Central memory CD8-positive, alpha-beta T cell (primary cell): ENCODE measurements at regions not wholly inside any gene's neighbourhood (a gene's known extent, or its start where the extent isn't known, plus 50 kb on each side); places are given as distances from the start of the nearest gene placed in this dataset.
A peak's percentile ranks its signal among the peaks of the same experiment; 100 is the strongest.

ENCODE experiments used
- ATAC-seq: fragments of 150-1000 bp; cut with Tn5 transposase; replicated peaks from 2 replicates; pipeline ENCODE4 v1.10.0; 2022; ENCODE audit warnings: mild to moderate bottlenecking, moderate FRiP score, moderate number of reproducible peaks; ENCODE audit not compliant: poor library complexity, severe bottlenecking; ENCODE audit errors: extremely low read depth
- DNase-seq, 2 donors: peaks; one replicate each; pipeline ENCODE4 v3.0.0; 2021; ENCODE audit warnings: low spot score in 2 of 2
- H3K27ac Mint-ChIP-seq: one replicate; pipeline ENCODE4 v1.8.0; 2022; ENCODE audit warnings: low read depth, mild to moderate bottlenecking, moderate library complexity, mixed read lengths
- H3K27me3 Mint-ChIP-seq: one replicate; pipeline ENCODE4 v1.8.0; 2022; ENCODE audit warnings: mixed read lengths
- H3K36me3 Mint-ChIP-seq: one replicate; pipeline ENCODE4 v1.8.0; 2022; ENCODE audit warnings: mild to moderate bottlenecking, moderate library complexity, mixed read lengths; ENCODE audit not compliant: insufficient read depth
- H3K4me1 Mint-ChIP-seq: one replicate; pipeline ENCODE4 v1.8.0; 2022; ENCODE audit warnings: mixed read lengths
- H3K4me3 Mint-ChIP-seq: one replicate; pipeline ENCODE4 v1.8.0; 2022; ENCODE audit warnings: mild to moderate bottlenecking, moderate library complexity, mixed read lengths
- H3K9me3 Mint-ChIP-seq: one replicate; pipeline ENCODE4 v1.8.0; 2022; ENCODE audit warnings: mixed read lengths

DNA sequence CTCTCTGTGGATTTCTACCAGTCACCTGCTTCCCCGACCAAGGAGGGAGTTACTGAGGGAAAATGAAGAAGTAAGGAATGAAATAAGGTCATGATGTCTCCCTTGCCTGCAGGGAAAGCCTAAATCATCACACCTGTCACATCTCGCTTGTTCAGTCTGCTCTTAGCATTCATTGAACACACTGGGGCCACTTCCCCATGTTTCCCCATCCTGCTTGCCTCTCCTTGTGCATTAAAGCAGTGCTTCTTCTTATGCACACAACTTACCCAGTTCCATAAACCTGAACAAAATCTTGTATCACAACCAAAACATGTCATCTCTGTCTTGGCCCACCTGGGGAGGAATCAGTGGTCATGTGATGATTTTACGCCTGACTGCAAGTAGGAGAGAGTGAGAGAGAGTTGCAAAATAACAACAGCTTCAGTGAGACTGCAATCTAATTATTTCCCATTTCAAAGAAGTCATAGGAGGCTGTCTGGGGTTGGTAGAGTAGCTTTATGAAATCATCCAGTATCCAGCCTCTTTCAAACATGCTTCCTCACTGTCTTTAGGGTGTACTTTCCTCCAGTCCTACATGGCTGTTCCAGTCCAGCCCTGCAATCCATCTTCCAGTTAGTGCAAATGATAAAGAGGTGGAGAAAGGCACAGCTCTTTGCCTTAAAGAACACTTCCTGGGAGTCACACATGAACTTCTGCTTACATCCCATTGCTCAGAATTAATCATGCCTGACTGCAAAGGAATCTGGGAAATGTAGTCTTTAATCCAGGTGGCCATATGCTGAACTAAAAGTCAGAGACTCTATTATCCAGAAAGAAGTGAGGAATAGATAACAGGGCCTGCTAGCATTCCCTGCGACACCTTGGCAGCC is 220.1 kb downstream of the HAUS1 start:
- Mint-ChIP-seq H3K9me3 (no peaks in the 10 kb centered on the region), H3K27ac (no peak overlapping the region), H3K4me3 (no peak overlapping the region), H3K4me1 (no peaks in the 10 kb centered on the region), H3K27me3 (peaks cover 8% of the 10 kb centered on the region), H3K36me3 (no peaks in the 10 kb centered on the region)
- DNase-seq (no peak), ATAC-seq (no peak)

DNA sequence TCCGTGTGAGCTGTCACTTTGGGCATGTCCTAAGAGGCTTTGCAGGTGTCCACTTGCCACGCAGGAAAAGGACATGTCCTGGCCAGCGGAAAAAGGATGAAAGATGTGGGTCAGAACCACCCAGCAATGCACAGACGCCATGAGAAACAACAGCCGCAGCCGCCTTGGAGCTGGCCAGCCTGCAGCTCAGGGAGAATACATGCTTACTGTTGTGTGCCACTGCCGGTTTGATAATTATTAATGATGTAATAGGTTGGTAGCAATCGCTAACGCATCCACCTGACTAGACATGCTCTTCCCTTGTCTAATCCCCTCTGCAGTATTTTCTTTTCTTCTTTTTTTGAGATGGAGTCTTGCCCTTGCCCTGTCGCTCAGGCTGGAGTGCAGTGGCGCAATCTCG is 221.7 kb downstream of the HAUS1 start:
- H3K27ac Mint-ChIP-seq, result no peak overlapping the region
- DNase-seq (no peak), ATAC-seq (no peak)
- no peaks in the 10 kb centered on the region for H3K36me3 Mint-ChIP-seq
- H3K9me3 Mint-ChIP-seq, result no peaks in the 10 kb centered on the region
- H3K4me1 Mint-ChIP-seq, result no peaks in the 10 kb centered on the region
- no peak overlapping the region for H3K4me3 Mint-ChIP-seq
- H3K27me3 Mint-ChIP-seq, result peaks cover 24% of the 10 kb centered on the region

DNA sequence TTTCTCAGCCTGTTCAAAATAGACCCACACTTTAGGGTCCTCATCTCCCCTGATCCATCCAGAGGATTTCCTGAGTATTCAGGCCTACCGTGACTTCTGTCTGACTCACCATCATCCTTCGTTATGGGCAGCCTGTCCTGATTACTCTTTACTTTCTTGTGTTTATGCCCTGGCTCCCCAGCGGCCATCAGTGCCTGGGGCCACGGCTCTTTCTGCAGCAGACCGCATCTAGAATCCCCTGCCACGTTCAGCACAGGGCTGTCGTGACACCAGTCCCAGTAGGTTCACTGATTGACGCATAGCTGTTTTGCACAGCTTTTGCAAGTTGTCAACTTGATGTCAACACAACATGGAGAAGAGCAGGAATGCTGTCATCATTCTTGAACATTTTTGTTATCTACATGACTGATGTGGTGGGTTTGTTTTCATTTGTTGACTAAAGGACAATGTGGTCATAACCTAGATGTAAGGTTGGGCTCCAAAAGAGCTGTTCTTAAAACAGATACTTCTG is 225.6 kb downstream of the HAUS1 start:
- no peak overlapping the region for H3K4me3 Mint-ChIP-seq
- peaks cover 5% of the 10 kb centered on the region for H3K4me1 Mint-ChIP-seq
- no peak for DNase-seq
- no peak for ATAC-seq
- H3K9me3 Mint-ChIP-seq, result no peaks in the 10 kb centered on the region
- peaks cover 3% of the 10 kb centered on the region for H3K36me3 Mint-ChIP-seq
- no peak overlapping the region for H3K27ac Mint-ChIP-seq
- H3K27me3 Mint-ChIP-seq, result peaks cover 54% of the 10 kb centered on the region

- peaks cover 7% of the 10 kb centered on the region for H3K36me3 Mint-ChIP-seq
- H3K9me3 Mint-ChIP-seq, result no peaks in the 10 kb centered on the region
- DNase-seq (no peak), ATAC-seq (no peak)
- H3K27ac Mint-ChIP-seq, result no peak overlapping the region
- H3K4me3 Mint-ChIP-seq, result no peak overlapping the region
- H3K4me1 Mint-ChIP-seq, result peaks cover 20% of the 10 kb centered on the region
- H3K27me3 Mint-ChIP-seq, result peaks cover 70% of the 10 kb centered on the region
Observed at GRCh38 chr18:46331316-46331715, 227.1 kb downstream of the HAUS1 start.

DNA sequence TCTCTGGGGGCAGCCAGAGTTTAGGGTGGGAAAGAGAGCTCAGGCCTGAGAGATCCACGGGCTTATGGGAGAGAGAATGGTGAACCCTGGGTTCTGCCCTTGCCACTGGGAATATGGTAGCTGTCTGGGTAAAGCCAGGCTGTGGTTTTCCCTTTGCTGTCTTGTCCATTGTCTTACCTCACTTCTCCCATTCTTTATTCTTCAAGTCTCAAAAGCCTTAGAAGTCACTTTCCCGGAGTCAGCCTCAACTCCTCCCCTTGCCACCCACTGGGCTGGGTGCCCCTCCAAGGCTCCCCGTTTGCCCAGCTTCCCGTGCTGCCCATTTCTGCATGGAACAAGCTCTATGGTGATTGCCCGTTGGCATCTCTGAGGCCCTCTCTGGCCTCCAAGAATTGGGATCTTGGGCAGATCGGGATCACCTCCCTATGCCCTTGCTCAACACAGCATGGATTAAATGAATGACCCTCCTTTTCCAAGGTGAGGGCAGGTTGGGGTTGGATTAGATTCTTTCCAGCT is 228.2 kb downstream of the HAUS1 start:
- Mint-ChIP-seq H3K36me3 (peaks cover 7% of the 10 kb centered on the region), H3K27me3 (peaks cover 80% of the 10 kb centered on the region), H3K4me3 (no peak overlapping the region), H3K27ac (no peak overlapping the region), H3K9me3 (no peaks in the 10 kb centered on the region), H3K4me1 (peaks cover 23% of the 10 kb centered on the region)
- ATAC-seq, result no peak
- DNase-seq, result no peak

GRCh38 chr18:46332921-46333341 is 228.7 kb downstream of the HAUS1 start:
- ATAC-seq, result no peak
- no peak for DNase-seq
- peaks cover 7% of the 10 kb centered on the region for H3K36me3 Mint-ChIP-seq
- H3K27ac Mint-ChIP-seq, result no peak overlapping the region
- peaks cover 25% of the 10 kb centered on the region for H3K4me1 Mint-ChIP-seq
- peak overlapping the region; percentile 42 for H3K4me3 Mint-ChIP-seq
- H3K9me3 Mint-ChIP-seq, result no peaks in the 10 kb centered on the region
- peaks cover 86% of the 10 kb centered on the region for H3K27me3 Mint-ChIP-seq

DNA sequence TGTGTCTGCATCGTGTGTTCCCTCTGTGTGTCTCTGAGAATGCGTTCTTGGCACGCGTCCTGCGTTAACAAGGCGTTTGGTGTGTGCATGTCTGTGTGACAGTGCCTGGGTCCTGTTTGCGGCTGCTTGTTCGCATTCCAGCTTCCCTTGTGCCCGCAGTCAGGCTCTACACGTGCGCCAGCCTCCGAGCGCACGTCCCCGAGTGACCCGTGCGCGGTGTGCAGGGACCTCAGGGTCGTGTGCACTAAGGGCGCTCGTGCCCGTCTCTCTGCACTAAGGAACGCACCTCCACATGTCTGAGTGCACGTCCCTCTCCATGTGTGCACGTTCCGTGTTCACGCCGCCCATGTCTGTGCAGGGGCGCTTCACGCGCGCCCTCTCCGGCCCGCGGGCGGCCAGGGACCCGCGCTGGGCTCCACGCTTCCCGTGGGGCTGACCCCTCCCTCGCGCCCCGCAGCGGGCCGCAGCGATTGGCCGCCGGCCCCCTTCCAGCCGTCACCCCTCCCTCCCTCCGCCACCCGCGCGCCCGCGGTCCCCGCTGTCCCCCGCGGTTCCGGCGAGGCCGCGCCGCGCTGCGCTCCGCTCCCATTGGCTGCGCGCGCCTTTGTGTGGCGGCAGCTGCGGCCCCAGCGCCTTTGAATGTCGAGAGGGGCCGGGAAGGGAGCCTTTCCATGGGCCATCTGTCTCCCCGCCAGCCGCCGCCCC is 229.4 kb downstream of the HAUS1 start:
- ATAC-seq, result no peak
- Mint-ChIP-seq H3K4me1 (peaks cover 25% of the 10 kb centered on the region), H3K27me3 (peaks cover 92% of the 10 kb centered on the region), H3K4me3 (peak overlapping the region; percentile 42), H3K36me3 (peaks cover 7% of the 10 kb centered on the region), H3K27ac (no peak overlapping the region), H3K9me3 (no peaks in the 10 kb centered on the region)
- no peak for DNase-seq

DNA sequence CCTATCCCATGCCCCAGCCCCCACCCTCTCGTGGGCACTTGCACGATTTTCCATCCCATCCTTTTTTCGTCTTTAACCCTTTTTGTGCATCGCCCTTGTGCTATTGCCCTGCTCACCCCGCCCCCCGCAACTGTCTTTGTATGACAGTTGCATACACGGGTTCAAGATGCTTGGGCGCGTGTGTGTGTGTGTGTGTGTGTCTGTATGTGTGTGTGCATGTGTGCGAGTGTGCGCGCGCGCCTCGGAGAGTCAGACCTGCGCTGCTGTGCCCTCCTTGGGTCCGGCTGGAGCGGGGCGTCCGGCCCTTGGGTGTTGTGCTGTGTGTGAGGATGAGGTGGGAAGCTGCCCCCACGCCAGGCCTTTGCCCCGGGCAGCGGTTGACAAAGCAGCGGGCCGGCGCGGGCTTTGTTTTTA is 230.7 kb downstream of the HAUS1 start:
- H3K36me3 Mint-ChIP-seq, result peaks cover 7% of the 10 kb centered on the region
- no peak for DNase-seq
- H3K4me3 Mint-ChIP-seq, result peak overlapping the region; percentile 70
- H3K4me1 Mint-ChIP-seq, result peaks cover 31% of the 10 kb centered on the region
- no peak overlapping the region for H3K27ac Mint-ChIP-seq
- no peak for ATAC-seq
- peaks cover 92% of the 10 kb centered on the region for H3K27me3 Mint-ChIP-seq
- no peaks in the 10 kb centered on the region for H3K9me3 Mint-ChIP-seq

DNA sequence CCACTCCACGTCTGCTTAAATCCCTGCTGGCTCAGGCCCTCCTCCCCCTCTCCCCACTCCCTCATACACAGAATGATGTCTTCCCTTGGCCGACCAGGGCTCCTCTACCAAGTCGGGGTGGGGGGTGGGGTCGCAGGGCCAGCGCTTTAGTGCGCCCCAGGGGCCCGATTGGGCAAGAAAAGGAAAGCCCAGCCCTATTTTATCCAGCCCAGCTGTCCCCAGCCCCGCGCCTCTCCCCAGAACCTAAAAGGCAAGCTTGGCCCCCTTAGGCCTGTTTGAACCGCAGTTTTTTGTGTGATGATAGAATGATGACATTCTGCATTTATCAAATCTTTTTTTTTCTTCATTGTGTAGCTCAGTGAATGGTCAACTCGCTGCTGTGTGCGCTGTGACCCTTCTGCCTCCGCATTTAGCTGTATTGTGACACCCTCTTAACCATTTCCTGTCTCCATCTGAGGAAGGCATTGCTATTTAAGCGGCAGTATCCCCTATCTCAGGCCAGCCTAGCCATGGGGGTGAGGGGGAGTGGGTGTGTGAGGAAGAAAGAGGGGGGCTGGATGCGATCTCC is 231.4 kb downstream of the HAUS1 start:
- DNase-seq (no peak), ATAC-seq (no peak)
- peak overlapping the region; percentile 70 for H3K4me3 Mint-ChIP-seq
- no peak overlapping the region for H3K27ac Mint-ChIP-seq
- no peaks in the 10 kb centered on the region for H3K9me3 Mint-ChIP-seq
- peaks cover 31% of the 10 kb centered on the region for H3K4me1 Mint-ChIP-seq
- H3K27me3 Mint-ChIP-seq, result peaks cover 92% of the 10 kb centered on the region
- peaks cover 7% of the 10 kb centered on the region for H3K36me3 Mint-ChIP-seq

GRCh38 chr18:46336278-46337111 is 232.3 kb downstream of the HAUS1 start:
- H3K4me1 Mint-ChIP-seq, result peaks cover 31% of the 10 kb centered on the region
- no peak for DNase-seq
- H3K27ac Mint-ChIP-seq, result no peak overlapping the region
- no peak for ATAC-seq
- peaks cover 89% of the 10 kb centered on the region for H3K27me3 Mint-ChIP-seq
- no peaks in the 10 kb centered on the region for H3K9me3 Mint-ChIP-seq
- peak overlapping the region; percentile 70 for H3K4me3 Mint-ChIP-seq
- peaks cover 7% of the 10 kb centered on the region for H3K36me3 Mint-ChIP-seq

DNA sequence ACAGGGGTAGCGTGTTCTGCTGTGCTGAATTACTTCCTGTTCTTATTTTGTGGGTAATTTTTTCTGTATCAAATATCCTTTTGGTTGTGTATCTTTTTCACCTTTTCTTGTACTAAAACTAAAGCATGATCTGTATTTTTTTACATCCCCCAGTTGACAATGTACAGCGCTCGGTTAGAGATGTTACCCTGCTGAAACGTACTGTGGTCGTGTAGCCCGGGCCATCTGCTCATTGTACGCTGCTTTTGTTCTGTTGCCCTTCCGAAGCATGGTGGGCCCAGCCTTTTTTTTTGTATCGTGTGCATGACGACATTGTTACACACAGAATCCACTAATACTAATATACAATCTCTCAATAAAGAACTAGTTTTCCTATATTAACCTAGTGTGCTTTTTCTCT is 233.1 kb downstream of the HAUS1 start:
- Mint-ChIP-seq H3K4me3 (no peak overlapping the region), H3K4me1 (peaks cover 31% of the 10 kb centered on the region), H3K9me3 (no peaks in the 10 kb centered on the region), H3K27me3 (peaks cover 81% of the 10 kb centered on the region), H3K27ac (no peak overlapping the region), H3K36me3 (peaks cover 7% of the 10 kb centered on the region)
- DNase-seq, result no peak
- ATAC-seq, result no peak

DNA sequence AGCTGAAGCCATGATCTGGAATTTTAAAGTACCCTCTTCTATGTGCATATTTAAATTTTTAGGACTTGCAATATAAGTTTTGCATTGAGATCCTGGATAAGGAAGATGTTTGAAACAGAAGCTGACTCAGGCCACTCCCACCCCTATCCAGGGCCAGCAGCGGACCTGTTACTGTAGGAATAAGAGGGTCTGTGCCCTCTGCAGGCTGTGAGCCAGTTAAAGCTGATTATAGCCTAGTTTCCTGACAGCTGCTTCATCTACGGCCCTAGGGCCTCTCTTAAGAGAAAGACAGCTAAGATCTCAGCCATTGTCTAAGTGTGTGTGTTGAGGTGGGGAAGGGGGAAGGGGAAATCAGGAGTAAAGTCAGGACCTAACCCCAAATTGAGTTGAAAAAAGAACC is 234.0 kb downstream of the HAUS1 start:
- DNase-seq, result no peak
- Mint-ChIP-seq H3K4me3 (no peak overlapping the region), H3K4me1 (peaks cover 31% of the 10 kb centered on the region), H3K9me3 (no peaks in the 10 kb centered on the region), H3K36me3 (peaks cover 7% of the 10 kb centered on the region), H3K27me3 (peaks cover 72% of the 10 kb centered on the region), H3K27ac (no peak overlapping the region)
- no peak for ATAC-seq
